ENCODE measurements at regions not wholly inside any gene's neighbourhood (a gene's known extent, or its start where the extent isn't known, plus 50 kb on each side); places are given as distances from the start of the nearest gene placed in this dataset.

DNA sequence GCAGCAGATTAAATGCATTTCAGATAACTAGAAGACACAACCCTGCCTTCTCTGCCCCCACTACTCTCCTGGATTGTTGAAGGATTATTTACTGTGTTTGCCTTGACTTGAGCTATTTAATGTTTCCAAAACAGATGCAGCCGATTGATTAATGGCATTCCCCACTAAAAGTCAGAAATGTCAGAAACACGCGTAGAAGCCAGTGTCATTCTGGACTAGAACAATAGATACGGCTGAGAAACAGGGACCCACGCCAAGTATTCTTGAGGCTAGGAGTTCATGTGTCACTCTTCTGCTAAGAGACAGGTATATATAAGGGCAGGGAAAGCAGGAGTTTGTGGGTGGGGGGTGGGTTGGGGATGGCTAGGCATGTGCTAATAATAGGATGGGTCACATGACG, 366.7 kb upstream of the PROX1 start:
- no peak for DNase-seq (ENCODE audit: low spot score)
- intact Hi-C loops (cut with micrococcal nuclease; ENCODE audit: unreplicated experiment): no loop called here
- POLR2A ChIA-PET: no interaction called here
- no peaks in the 10 kb centered on the region for H4K20me1 ChIP-seq (ENCODE audit: insufficient read depth, low read length)
- no peaks in the 10 kb centered on the region for H3K36me3 ChIP-seq (ENCODE audit: insufficient read depth, low read length)
- H3K27ac ChIP-seq (ENCODE audit: low read depth, low read length, poor library complexity, severe bottlenecking): no peak overlapping the region
- no peaks in the 10 kb centered on the region for H3K79me2 ChIP-seq (ENCODE audit: insufficient read depth, low read depth, low read length)
- no peak overlapping the region for H3K4me3 ChIP-seq (ENCODE audit: low read depth, low read length, poor library complexity, severe bottlenecking)
- H3K9me3 ChIP-seq (ENCODE audit: low read length): no peaks in the 10 kb centered on the region
- no TSS peak for BruUV-seq (replicated peaks)
- no peaks in the 10 kb centered on the region for H3K9me2 ChIP-seq (ENCODE audit: insufficient read depth, low read length)
- TF ChIP-seq, protein P1, sequence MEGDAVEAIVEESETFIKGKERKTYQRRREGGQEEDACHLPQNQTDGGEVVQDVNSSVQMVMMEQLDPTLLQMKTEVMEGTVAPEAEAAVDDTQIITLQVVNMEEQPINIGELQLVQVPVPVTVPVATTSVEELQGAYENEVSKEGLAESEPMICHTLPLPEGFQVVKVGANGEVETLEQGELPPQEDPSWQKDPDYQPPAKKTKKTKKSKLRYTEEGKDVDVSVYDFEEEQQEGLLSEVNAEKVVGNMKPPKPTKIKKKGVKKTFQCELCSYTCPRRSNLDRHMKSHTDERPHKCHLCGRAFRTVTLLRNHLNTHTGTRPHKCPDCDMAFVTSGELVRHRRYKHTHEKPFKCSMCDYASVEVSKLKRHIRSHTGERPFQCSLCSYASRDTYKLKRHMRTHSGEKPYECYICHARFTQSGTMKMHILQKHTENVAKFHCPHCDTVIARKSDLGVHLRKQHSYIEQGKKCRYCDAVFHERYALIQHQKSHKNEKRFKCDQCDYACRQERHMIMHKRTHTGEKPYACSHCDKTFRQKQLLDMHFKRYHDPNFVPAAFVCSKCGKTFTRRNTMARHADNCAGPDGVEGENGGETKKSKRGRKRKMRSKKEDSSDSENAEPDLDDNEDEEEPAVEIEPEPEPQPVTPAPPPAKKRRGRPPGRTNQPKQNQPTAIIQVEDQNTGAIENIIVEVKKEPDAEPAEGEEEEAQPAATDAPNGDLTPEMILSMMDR (conservative IDR thresholded peaks at IDR 0.05; ENCODE audit: low read length): no peak
- TF ChIP-seq EZH2phosphoT487 (IDR thresholded peaks at IDR 0.05; ENCODE audit: borderline replicate concordance, low read depth, low read length): no peak
- no peaks in the 10 kb centered on the region for H3K4me1 ChIP-seq (ENCODE audit: insufficient read depth, low read length, poor library complexity, severe bottlenecking)
- H3K4me2 ChIP-seq (ENCODE audit: low read length): no peak overlapping the region
- CTCF ChIA-PET (ENCODE audit: unreplicated experiment): no interaction called here
- H2AFZ ChIP-seq (ENCODE audit: low read length): no peak overlapping the region

DNA sequence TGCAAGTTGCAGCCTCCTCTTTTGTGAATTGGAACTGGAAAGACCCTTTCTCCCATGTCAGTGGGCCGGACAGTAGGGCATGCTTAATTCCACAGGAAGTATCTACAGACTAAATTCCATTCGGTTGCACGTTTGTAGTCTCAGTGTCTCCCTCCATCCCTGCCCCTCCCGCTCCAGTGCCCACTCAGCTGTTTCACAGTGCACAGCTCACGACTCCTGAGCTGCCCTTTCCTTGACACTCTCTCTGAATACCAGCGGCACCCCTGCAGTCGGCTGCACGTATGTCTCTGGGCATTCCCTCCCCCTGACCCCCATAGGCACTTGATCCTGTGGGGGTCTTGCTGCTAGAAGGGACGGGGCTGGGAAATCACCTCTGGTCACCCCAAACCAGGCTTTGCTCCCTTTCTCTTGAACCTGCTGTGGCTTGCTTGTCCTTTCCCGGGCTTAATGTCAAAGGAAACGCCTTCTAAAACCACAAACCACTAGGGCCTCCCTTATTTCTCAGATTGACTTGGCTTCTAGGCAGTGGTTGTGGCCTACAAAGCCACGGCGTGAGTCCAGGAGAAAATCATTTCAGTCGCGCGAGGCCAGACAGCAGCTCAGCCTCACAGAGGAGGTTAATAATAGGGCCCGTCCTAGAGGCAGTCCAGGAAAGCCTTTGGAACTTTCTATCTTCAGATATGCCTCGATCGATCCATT, 365.3 kb upstream of the PROX1 start:
- Histone ChIP-seq H3K9me2 (ENCODE audit: insufficient read depth, low read length) (no peaks in the 10 kb centered on the region), H3K4me3 (ENCODE audit: low read depth, low read length, poor library complexity, severe bottlenecking) (no peak overlapping the region), H4K20me1 (ENCODE audit: insufficient read depth, low read length) (no peaks in the 10 kb centered on the region), H3K4me1 (ENCODE audit: insufficient read depth, low read length, poor library complexity, severe bottlenecking) (no peaks in the 10 kb centered on the region), H3K36me3 (ENCODE audit: insufficient read depth, low read length) (no peaks in the 10 kb centered on the region), H3K79me2 (ENCODE audit: insufficient read depth, low read depth, low read length) (no peaks in the 10 kb centered on the region), H3K4me2 (ENCODE audit: low read length) (no peak overlapping the region), H3K9me3 (ENCODE audit: low read length) (no peaks in the 10 kb centered on the region), H3K27ac (ENCODE audit: low read depth, low read length, poor library complexity, severe bottlenecking) (no peak overlapping the region), H2AFZ (ENCODE audit: low read length) (no peak overlapping the region)
- BruUV-seq (replicated peaks): no TSS peak
- intact Hi-C loops (cut with micrococcal nuclease; ENCODE audit: unreplicated experiment): no loop called here
- POLR2A ChIA-PET: interaction anchor here (0.5 kb wide), 1 partner anchor 658 kb away, joined by 3 read pairs; the partner anchor contains the start of gene SMYD2
- DNase-seq (ENCODE audit: low spot score): no peak
- CTCF ChIA-PET (ENCODE audit: unreplicated experiment): no interaction called here
- no peak for TF ChIP-seq EZH2phosphoT487 (IDR thresholded peaks at IDR 0.05; ENCODE audit: borderline replicate concordance, low read depth, low read length)
- TF ChIP-seq, protein P1 (conservative IDR thresholded peaks at IDR 0.05; ENCODE audit: low read length): no peak

DNA sequence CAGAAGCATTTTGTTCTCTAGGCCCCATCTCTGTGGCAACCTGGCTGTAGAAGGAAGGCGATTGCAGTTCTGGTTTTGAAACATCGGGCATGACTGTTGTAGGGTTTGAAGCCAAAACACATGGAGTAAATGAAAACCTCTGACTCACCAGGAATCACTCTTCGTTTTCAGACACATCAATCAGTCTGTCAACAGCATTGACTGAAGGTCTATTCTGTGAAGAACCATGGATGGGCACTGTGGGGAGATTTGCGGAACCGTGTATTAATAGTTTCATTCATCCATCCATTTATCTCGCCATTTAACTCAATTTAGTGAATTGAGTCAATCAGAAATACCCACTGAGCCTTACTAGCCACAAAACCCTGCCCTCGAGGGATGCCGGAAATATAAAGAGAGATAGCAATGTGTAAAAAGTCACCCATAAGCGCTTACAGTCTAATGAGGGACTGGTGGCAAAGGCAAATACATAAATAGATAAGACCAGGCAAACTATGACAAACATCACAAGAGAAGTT, 364.6 kb upstream of the PROX1 start:
- BruUV-seq (replicated peaks): no TSS peak

More for the DNA sequence above, 364.6 kb upstream of the PROX1 start:
- H3K4me2 ChIP-seq (ENCODE audit: low read length): no peak overlapping the region
- DNase-seq (ENCODE audit: low spot score): no peak
- no peaks in the 10 kb centered on the region for H4K20me1 ChIP-seq (ENCODE audit: insufficient read depth, low read length)
- H3K79me2 ChIP-seq (ENCODE audit: insufficient read depth, low read depth, low read length): no peaks in the 10 kb centered on the region
- POLR2A ChIA-PET: no interaction called here
- CTCF ChIA-PET (ENCODE audit: unreplicated experiment): no interaction called here
- no peak overlapping the region for H3K4me3 ChIP-seq (ENCODE audit: low read depth, low read length, poor library complexity, severe bottlenecking)
- no peaks in the 10 kb centered on the region for H3K36me3 ChIP-seq (ENCODE audit: insufficient read depth, low read length)
- intact Hi-C loops (cut with micrococcal nuclease; ENCODE audit: unreplicated experiment): no loop called here
- no peaks in the 10 kb centered on the region for H3K4me1 ChIP-seq (ENCODE audit: insufficient read depth, low read length, poor library complexity, severe bottlenecking)
- no peaks in the 10 kb centered on the region for H3K9me2 ChIP-seq (ENCODE audit: insufficient read depth, low read length)
- no peak overlapping the region for H3K27ac ChIP-seq (ENCODE audit: low read depth, low read length, poor library complexity, severe bottlenecking)
- no peaks in the 10 kb centered on the region for H3K9me3 ChIP-seq (ENCODE audit: low read length)
- no peak overlapping the region for H2AFZ ChIP-seq (ENCODE audit: low read length)
- TF ChIP-seq, protein P1 (conservative IDR thresholded peaks at IDR 0.05; ENCODE audit: low read length): no peak
- TF ChIP-seq EZH2phosphoT487 (IDR thresholded peaks at IDR 0.05; ENCODE audit: borderline replicate concordance, low read depth, low read length): no peak
